HFFc6 (cell line): ENCODE measurements at regions not wholly inside any gene's neighbourhood (a gene's known extent, or its start where the extent isn't known, plus 50 kb on each side); places are given as distances from the start of the nearest gene placed in this dataset.

Experiments used
- DNase-seq: peaks from one replicate; pipeline ENCODE4 v3.0.0-alpha.2; 2018
- H3K27ac Mint-ChIP-seq: 2 replicates; pipeline ENCODE4 v1.8.0; 2020; ENCODE audit warnings: mild to moderate bottlenecking, mixed read lengths
- H3K27me3 Mint-ChIP-seq: 2 replicates; pipeline ENCODE4 v1.8.0; 2021; ENCODE audit warnings: mild to moderate bottlenecking, moderate library complexity, mixed read lengths; ENCODE audit not compliant: insufficient read depth
- H3K36me3 Mint-ChIP-seq: 2 replicates; pipeline ENCODE4 v1.8.0; 2021; ENCODE audit warnings: low read depth, mixed read lengths
- H3K4me1 Mint-ChIP-seq: 2 replicates; pipeline ENCODE4 v1.8.0; 2020; ENCODE audit warnings: low read depth, mixed read lengths
- H3K4me3 Mint-ChIP-seq: 2 replicates; pipeline ENCODE4 v1.8.0; 2020; ENCODE audit warnings: mild to moderate bottlenecking, moderate library complexity, mixed read lengths
- H3K9me3 Mint-ChIP-seq: 2 replicates; pipeline ENCODE4 v1.8.0; 2020; ENCODE audit warnings: mild to moderate bottlenecking, mixed read lengths
- TF ChIP-seq, protein P1 (sequence below): fragments of 200-600 bp; sonication (generic); IDR thresholded peaks from 2 replicates; pipeline ENCODE4 v1.5.0; 2021; ENCODE audit warnings: antibody characterized with exemption, mild to moderate bottlenecking

GRCh38 chr14:84108746-84109457 is 1421.0 kb upstream of the FLRT2 start:
- H3K9me3 Mint-ChIP-seq = peaks cover 32% of the 10 kb centered on the region
- DNase-seq = no peak
- H3K4me3 Mint-ChIP-seq = no peak overlapping the region
- no peaks in the 10 kb centered on the region; the same call in 1 of the 2 replicates for H3K36me3 Mint-ChIP-seq
- TF ChIP-seq, protein P1, sequence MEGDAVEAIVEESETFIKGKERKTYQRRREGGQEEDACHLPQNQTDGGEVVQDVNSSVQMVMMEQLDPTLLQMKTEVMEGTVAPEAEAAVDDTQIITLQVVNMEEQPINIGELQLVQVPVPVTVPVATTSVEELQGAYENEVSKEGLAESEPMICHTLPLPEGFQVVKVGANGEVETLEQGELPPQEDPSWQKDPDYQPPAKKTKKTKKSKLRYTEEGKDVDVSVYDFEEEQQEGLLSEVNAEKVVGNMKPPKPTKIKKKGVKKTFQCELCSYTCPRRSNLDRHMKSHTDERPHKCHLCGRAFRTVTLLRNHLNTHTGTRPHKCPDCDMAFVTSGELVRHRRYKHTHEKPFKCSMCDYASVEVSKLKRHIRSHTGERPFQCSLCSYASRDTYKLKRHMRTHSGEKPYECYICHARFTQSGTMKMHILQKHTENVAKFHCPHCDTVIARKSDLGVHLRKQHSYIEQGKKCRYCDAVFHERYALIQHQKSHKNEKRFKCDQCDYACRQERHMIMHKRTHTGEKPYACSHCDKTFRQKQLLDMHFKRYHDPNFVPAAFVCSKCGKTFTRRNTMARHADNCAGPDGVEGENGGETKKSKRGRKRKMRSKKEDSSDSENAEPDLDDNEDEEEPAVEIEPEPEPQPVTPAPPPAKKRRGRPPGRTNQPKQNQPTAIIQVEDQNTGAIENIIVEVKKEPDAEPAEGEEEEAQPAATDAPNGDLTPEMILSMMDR = no peak
- H3K27me3 Mint-ChIP-seq = no peaks in the 10 kb centered on the region; the same call in 1 of the 2 replicates
- no peaks in the 10 kb centered on the region for H3K4me1 Mint-ChIP-seq
- H3K27ac Mint-ChIP-seq = no peak overlapping the region

DNA sequence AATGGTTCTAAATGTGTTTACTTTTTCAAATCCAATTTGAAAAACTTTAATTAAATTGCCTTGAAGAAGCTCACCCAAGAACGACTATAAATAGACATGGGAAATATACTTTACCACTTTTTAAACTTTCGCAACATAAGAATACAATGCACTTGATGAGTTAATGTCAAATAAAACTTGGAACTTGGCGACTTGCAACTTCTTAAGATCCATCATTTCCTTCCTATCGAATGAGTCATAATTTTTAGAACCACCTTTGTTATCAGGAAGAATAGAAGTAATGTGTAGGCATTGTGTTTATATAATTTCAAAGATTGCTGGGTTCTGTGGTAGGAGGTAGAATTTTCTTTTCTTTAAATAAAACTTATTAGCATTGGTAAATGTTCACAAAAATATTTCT is 1417.4 kb upstream of the FLRT2 start:
- peaks cover under 1% of the 10 kb centered on the region; the same call in 1 of the 2 replicates for H3K27me3 Mint-ChIP-seq
- no peak overlapping the region for H3K4me3 Mint-ChIP-seq

DNA sequence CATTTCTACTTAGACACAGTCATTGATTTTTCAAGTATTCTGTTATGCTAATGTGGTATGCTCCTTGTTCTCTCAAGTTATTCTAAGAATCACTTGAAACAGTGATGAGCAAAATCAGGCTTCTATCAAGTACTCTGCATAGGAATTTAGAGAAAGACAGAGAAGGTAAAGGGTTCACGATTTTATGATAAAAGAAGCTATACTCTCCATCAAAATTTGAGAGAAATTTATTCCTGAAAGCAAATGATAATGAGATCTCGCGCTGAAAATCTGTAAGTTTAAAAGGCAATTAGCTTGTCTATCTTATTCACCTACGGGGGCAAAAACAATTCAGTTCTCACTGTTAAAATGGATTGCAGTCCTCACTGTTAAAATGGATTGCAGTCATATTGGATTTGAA is 1404.3 kb upstream of the FLRT2 start:
- Mint-ChIP-seq H3K4me3 (no peak overlapping the region), H3K27me3 (no peaks in the 10 kb centered on the region), H3K4me1 (no peaks in the 10 kb centered on the region), H3K9me3 (peaks cover 11% of the 10 kb centered on the region; the same call in 1 of the 2 replicates), H3K27ac (no peak overlapping the region), H3K36me3 (no peaks in the 10 kb centered on the region)
- TF ChIP-seq, protein P1 = no peak
- DNase-seq = no peak

More for the DNA sequence above, 1417.4 kb upstream of the FLRT2 start:
- H3K27ac Mint-ChIP-seq = no peak overlapping the region
- TF ChIP-seq, protein P1 = no peak
- no peak for DNase-seq
- H3K36me3 Mint-ChIP-seq = no peaks in the 10 kb centered on the region; the same call in 1 of the 2 replicates
- peaks cover 17% of the 10 kb centered on the region for H3K9me3 Mint-ChIP-seq
- H3K4me1 Mint-ChIP-seq = no peaks in the 10 kb centered on the region

DNA sequence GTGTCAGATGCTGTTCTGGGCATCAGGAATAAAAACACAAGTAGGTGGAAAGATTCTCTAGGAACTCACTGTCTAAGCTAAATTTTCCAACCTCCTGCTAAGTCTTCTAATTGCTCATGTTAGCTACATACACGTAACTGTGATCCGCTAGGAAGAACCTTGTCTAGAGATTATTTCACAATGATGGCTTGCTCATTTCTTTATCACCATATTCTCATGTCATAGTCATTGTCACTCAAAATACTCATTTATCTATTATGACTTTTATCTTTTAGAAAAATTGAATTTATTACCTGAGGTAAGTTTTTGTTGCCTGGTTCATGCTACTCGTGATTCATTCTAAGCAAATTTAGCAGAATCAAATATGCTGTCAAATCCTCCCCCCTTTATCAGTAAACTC is 1402.4 kb upstream of the FLRT2 start:
- TF ChIP-seq, protein P1 = no peak
- no peaks in the 10 kb centered on the region for H3K4me1 Mint-ChIP-seq
- peaks cover 11% of the 10 kb centered on the region; the same call in 1 of the 2 replicates for H3K9me3 Mint-ChIP-seq
- H3K4me3 Mint-ChIP-seq = no peak overlapping the region
- H3K27me3 Mint-ChIP-seq = no peaks in the 10 kb centered on the region
- DNase-seq = no peak
- no peak overlapping the region for H3K27ac Mint-ChIP-seq
- no peaks in the 10 kb centered on the region for H3K36me3 Mint-ChIP-seq

- Mint-ChIP-seq H3K36me3 (no peaks in the 10 kb centered on the region), H3K9me3 (peaks cover 13% of the 10 kb centered on the region; the same call in 1 of the 2 replicates)
- DNase-seq = no peak
Observed at GRCh38 chr14:84128050-84128449, 1401.9 kb upstream of the FLRT2 start.

More at GRCh38 chr14:84128050-84128449, 1401.9 kb upstream of the FLRT2 start:
- H3K4me3 Mint-ChIP-seq = no peak overlapping the region
- H3K27ac Mint-ChIP-seq = no peak overlapping the region
- H3K4me1 Mint-ChIP-seq = no peaks in the 10 kb centered on the region
- H3K27me3 Mint-ChIP-seq = no peaks in the 10 kb centered on the region
- TF ChIP-seq, protein P1 = no peak
